ENCODE measurements at regions not wholly inside any gene's neighbourhood (a gene's known extent, or its start where the extent isn't known, plus 50 kb on each side); places are given as distances from the start of the nearest gene placed in this dataset.
"Not testable (repeated sequence)": the region's sequence is repeated elsewhere in the genome, so short reads cannot be mapped to it uniquely, and the experiment has no call there.

- peak; percentile 53 for DNase-seq (ENCODE audit: low read depth)
These were observed 71.2 kb upstream of the GRID2 start for GRCh38 chr4:92232566-92232965.

GRCh38 chr4:92234393-92235176, 69.2 kb upstream of the GRID2 start:
- DNase-seq (ENCODE audit: low read depth): peak; percentile 94

- no peak for DNase-seq (ENCODE audit: low read depth)
These were observed 68.0 kb upstream of the GRID2 start for GRCh38 chr4:92235731-92236130.

GRCh38 chr4:92236877-92237276, 66.9 kb upstream of the GRID2 start:
- DNase-seq (ENCODE audit: low read depth): peak; percentile 33

- no peak for DNase-seq (ENCODE audit: low read depth)
These were observed 66.2 kb upstream of the GRID2 start for GRCh38 chr4:92237559-92237958.

GRCh38 chr4:92241094-92241493, 62.7 kb upstream of the GRID2 start:
- DNase-seq (ENCODE audit: low read depth): no peak

GRCh38 chr4:92246384-92246783, 57.4 kb upstream of the GRID2 start:
- DNase-seq (ENCODE audit: low read depth): no peak

- no peak for DNase-seq (ENCODE audit: low read depth)
These were observed 54.2 kb upstream of the GRID2 start for GRCh38 chr4:92249541-92249940.

GRCh38 chr4:92251711-92252110, 52.1 kb upstream of the GRID2 start:
- no peak for DNase-seq (ENCODE audit: low read depth)

GRCh38 chr4:92252358-92252757, 51.4 kb upstream of the GRID2 start:
- DNase-seq (ENCODE audit: low read depth): not testable (repeated sequence)

GRCh38 chr4:92252846-92253245, 50.9 kb upstream of the GRID2 start:
- DNase-seq (ENCODE audit: low read depth): no peak

GRCh38 chr4:92253550-92253949, 50.2 kb upstream of the GRID2 start:
- DNase-seq (ENCODE audit: low read depth): no peak

Measured in LHCN-M2 (cell line).